K562 (cell line): ENCODE measurements at regions not wholly inside any gene's neighbourhood (a gene's known extent, or its start where the extent isn't known, plus 50 kb on each side); places are given as distances from the start of the nearest gene placed in this dataset.
A peak's percentile ranks its signal among the peaks of the same experiment; 100 is the strongest.

Experiments used
- CAMTA2 ChIP-seq: fragments of 250-450 bp; sonication (Bioruptor Pico); conservative IDR thresholded peaks from 2 replicates; pipeline ENCODE4 v1.5.1; 2022
- COPS2 ChIP-seq: fragments of 450-650 bp; conservative IDR thresholded peaks from 2 replicates; pipeline ENCODE4 v1.6.1; 2016; ENCODE audit warnings: mild to moderate bottlenecking, moderate library complexity
- CREM ChIP-seq: IDR thresholded peaks from 2 replicates; pipeline ENCODE4 v1.6.1; 2014; ENCODE audit warnings: antibody characterized with exemption, low read depth
- GATAD2B ChIP-seq: fragments of 450-650 bp; IDR thresholded peaks from 2 replicates; pipeline ENCODE4 v1.6.1; 2017; ENCODE audit warnings: mild to moderate bottlenecking, borderline replicate concordance
- HDGF ChIP-seq: fragments of 450-650 bp; IDR thresholded peaks from 2 replicates; pipeline ENCODE4 v1.6.1; 2016
- MAFK ChIP-seq: IDR thresholded peaks from 2 replicates; pipeline ENCODE4 v1.6.1; 2011; ENCODE audit warnings: low read length, improper control_type of control experiment
- MCM5 ChIP-seq: fragments of 450-650 bp; IDR thresholded peaks from 2 replicates; pipeline ENCODE4 v1.6.1; 2016; ENCODE audit warnings: low read depth
- NCOA1 ChIP-seq: fragments of 450-650 bp; IDR thresholded peaks from 2 replicates; pipeline ENCODE4 v1.6.1; 2016; ENCODE audit warnings: low read depth
- SMAD3 ChIP-seq: fragments of 450-650 bp; formaldehyde crosslinking; conservative IDR thresholded peaks from 2 replicates; pipeline ENCODE4 v1.4.0; 2020; ENCODE audit warnings: mild to moderate bottlenecking
- SP2 ChIP-seq: IDR thresholded peaks from 2 replicates; pipeline ENCODE4 v1.6.1; 2011; ENCODE audit warnings: mild to moderate bottlenecking, low read depth, low read length, moderate library complexity; ENCODE audit not compliant: poor library complexity, severe bottlenecking; ENCODE audit errors: extremely low read depth
- SREBF1 ChIP-seq: fragments of 150-350 bp; IDR thresholded peaks from 2 replicates; pipeline ENCODE4 v1.6.1; 2014; ENCODE audit warnings: antibody characterized with exemption, low read depth, low read length, borderline replicate concordance
- TRIM24 ChIP-seq, 2 experiments: fragments of 450-650 bp; IDR thresholded peaks; 2 replicates each; pipeline ENCODE4 v1.6.1; 2016
- U2AF2 ChIP-seq: fragments of 200-400 bp; formaldehyde crosslinking; optimal IDR thresholded peaks from 2 replicates; pipeline ENCODE3; 2017; ENCODE audit warnings: low read depth, mild to moderate bottlenecking, low read length
- ZBTB1 ChIP-seq: sonication (generic); formaldehyde crosslinking; IDR thresholded peaks from 2 replicates; pipeline ENCODE4 v1.8.1; 2023; ENCODE audit warnings: missing genetic modification reagents, low read depth, mild to moderate bottlenecking, borderline replicate concordance
- ZC3H11A ChIP-seq: IDR thresholded peaks from 2 replicates; pipeline ENCODE4 v1.6.1; 2012; ENCODE audit warnings: low read depth, low read length, improper control_type of control experiment
- ZNF124 ChIP-seq: sonication (generic); formaldehyde crosslinking; IDR thresholded peaks from 2 replicates; pipeline ENCODE4 v1.8.1; 2022; ENCODE audit warnings: missing genetic modification reagents
- ZNF134 ChIP-seq: fragments of 250-450 bp; sonication (Bioruptor Pico); conservative IDR thresholded peaks from 2 replicates; pipeline ENCODE4 v1.4.0; 2020
- ZNF695 ChIP-seq: fragments of 450-650 bp; formaldehyde crosslinking; IDR thresholded peaks from 2 replicates; pipeline ENCODE4 v1.4.0; 2020; ENCODE audit warnings: mild to moderate bottlenecking, moderate library complexity
- TF ChIP-seq, protein P1 (sequence below): fragments of 250-450 bp; sonication (Bioruptor Pico); IDR thresholded peaks from 2 replicates; pipeline ENCODE4 v1.5.0; 2021
- TF ChIP-seq, protein P2 (sequence below): fragments of 250-450 bp; sonication (Bioruptor Pico); IDR thresholded peaks from 2 replicates; pipeline ENCODE4 v1.5.0; 2020; ENCODE audit warnings: mild to moderate bottlenecking, borderline replicate concordance
- TF ChIP-seq, protein P3 (sequence below): sonication (generic); formaldehyde crosslinking; IDR thresholded peaks from 2 replicates; pipeline ENCODE4 v1.8.0; 2022; ENCODE audit warnings: mild to moderate bottlenecking, missing genetic modification reagents
- TF ChIP-seq, protein P4 (sequence below): fragments of 450-650 bp; formaldehyde crosslinking; IDR thresholded peaks from 2 replicates; pipeline ENCODE4 v1.4.0; 2022; ENCODE audit warnings: missing genetic modification characterization

DNA sequence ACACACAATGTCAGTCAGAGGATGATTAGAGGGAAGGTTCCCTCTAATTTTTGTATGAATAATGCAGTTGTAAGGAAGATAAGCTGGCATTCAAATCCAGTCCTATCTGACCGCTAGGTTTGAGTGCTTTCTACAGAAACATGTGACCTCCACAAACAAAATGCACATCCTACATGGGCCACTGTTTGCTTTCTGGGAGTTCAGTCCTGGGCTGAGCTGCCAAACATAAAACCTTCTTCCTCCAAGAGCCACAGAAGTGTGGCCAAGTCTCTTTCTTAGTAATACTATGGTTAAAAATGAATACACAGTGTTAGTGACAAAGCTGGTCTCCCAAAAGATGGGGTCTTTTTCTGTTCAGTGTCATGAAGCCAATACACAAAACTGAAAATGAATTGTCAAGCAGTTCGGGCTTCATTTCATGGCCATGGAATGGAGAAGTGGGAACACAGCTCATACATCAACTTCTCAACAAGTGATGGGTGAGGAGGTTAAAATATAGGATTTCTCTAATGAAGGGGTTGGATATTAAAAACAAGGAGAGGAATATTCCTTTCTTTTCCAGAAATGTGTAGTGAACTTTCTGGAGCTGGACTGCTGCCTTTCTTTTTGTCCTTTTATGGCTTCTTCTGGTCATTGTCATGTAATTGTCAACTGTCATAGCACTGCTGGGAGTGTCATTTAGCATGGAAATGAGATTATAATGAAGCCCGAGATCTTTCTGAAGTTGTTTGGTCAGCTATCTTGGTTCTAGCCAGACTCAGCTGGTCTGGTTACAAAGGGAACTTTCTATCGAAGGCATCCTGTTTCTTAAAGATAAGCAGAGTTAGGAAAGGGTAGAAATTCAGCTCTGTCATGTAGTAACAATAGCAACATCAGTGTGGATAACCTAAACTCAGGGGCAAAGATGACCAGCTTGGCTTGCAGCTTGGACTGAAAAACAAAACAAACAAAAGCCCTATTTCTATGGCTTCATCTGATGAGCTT lies 135.1 kb downstream of the CHD1L start (continued):
- TF ChIP-seq, protein P1, sequence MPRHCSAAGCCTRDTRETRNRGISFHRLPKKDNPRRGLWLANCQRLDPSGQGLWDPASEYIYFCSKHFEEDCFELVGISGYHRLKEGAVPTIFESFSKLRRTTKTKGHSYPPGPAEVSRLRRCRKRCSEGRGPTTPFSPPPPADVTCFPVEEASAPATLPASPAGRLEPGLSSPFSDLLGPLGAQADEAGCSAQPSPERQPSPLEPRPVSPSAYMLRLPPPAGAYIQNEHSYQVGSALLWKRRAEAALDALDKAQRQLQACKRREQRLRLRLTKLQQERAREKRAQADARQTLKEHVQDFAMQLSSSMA: no peak
- TF ChIP-seq GATAD2B: peak; percentile 74; the same call in 1 of the 2 replicates
- TF ChIP-seq CREM: peak; percentile 59
- TF ChIP-seq MAFK: peak; percentile 51; the same call in 1 of the 2 replicates
- no peak for TF ChIP-seq MCM5
- no peak for TF ChIP-seq ZNF695 (CRISPR knock-in tag)
- TF ChIP-seq SP2: no peak
- no peak for TF ChIP-seq ZC3H11A
- TF ChIP-seq SMAD3: no peak
- no peak for TF ChIP-seq ZBTB1 (CRISPR knock-in tag)
- TF ChIP-seq U2AF2: no peak
- TF ChIP-seq, protein P2, sequence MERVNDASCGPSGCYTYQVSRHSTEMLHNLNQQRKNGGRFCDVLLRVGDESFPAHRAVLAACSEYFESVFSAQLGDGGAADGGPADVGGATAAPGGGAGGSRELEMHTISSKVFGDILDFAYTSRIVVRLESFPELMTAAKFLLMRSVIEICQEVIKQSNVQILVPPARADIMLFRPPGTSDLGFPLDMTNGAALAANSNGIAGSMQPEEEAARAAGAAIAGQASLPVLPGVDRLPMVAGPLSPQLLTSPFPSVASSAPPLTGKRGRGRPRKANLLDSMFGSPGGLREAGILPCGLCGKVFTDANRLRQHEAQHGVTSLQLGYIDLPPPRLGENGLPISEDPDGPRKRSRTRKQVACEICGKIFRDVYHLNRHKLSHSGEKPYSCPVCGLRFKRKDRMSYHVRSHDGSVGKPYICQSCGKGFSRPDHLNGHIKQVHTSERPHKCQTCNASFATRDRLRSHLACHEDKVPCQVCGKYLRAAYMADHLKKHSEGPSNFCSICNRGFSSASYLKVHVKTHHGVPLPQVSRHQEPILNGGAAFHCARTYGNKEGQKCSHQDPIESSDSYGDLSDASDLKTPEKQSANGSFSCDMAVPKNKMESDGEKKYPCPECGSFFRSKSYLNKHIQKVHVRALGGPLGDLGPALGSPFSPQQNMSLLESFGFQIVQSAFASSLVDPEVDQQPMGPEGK (CRISPR knock-in tag): no peak
- TF ChIP-seq SREBF1: no peak
- TF ChIP-seq TRIM24 (IDR thresholded peaks at IDR 0.05): peak; percentile 88 to 94
- TF ChIP-seq CAMTA2 (CRISPR knock-in tag): no peak
- no peak for TF ChIP-seq ZNF134
- TF ChIP-seq, protein P3, sequence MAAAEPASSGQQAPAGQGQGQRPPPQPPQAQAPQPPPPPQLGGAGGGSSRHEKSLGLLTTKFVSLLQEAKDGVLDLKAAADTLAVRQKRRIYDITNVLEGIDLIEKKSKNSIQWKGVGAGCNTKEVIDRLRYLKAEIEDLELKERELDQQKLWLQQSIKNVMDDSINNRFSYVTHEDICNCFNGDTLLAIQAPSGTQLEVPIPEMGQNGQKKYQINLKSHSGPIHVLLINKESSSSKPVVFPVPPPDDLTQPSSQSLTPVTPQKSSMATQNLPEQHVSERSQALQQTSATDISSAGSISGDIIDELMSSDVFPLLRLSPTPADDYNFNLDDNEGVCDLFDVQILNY: no peak
- TF ChIP-seq HDGF: no peak
- peak; percentile 87; the same call in 1 of the 2 replicates for TF ChIP-seq NCOA1
- TF ChIP-seq ZNF124 (CRISPR knock-in tag): no peak
- TF ChIP-seq, protein P4, sequence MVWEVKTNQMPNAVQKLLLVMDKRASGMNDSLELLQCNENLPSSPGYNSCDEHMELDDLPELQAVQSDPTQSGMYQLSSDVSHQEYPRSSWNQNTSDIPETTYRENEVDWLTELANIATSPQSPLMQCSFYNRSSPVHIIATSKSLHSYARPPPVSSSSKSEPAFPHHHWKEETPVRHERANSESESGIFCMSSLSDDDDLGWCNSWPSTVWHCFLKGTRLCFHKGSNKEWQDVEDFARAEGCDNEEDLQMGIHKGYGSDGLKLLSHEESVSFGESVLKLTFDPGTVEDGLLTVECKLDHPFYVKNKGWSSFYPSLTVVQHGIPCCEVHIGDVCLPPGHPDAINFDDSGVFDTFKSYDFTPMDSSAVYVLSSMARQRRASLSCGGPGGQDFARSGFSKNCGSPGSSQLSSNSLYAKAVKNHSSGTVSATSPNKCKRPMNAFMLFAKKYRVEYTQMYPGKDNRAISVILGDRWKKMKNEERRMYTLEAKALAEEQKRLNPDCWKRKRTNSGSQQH (CRISPR knock-in tag): no peak
- TF ChIP-seq COPS2: no peak
